GM12891 (cell line): ENCODE measurements at regions not wholly inside any gene's neighbourhood (a gene's known extent, or its start where the extent isn't known, plus 50 kb on each side); places are given as distances from the start of the nearest gene placed in this dataset.

Experiments
- DNase-seq: peaks from one replicate; pipeline ENCODE4 v3.0.0; 2011; ENCODE audit warnings: low spot score; ENCODE audit not compliant: insufficient read length
- FAIRE-seq: peaks from 2 replicates; lab custom pipeline; 2011; peaks lifted over from hg19 to GRCh38; lab: Jason Lieb, UNC
- PAX5 ChIP-seq: IDR thresholded peaks from 2 replicates; pipeline ENCODE4 v1.6.1; 2011; ENCODE audit warnings: low read length, moderate library complexity, mild to moderate bottlenecking; ENCODE audit not compliant: insufficient read depth, severe bottlenecking
- POLR2A ChIP-seq: IDR thresholded peaks from 2 replicates; pipeline ENCODE4 v1.6.1; 2011; ENCODE audit warnings: low read depth, low read length, control low read depth
- POLR2AphosphoS5 ChIP-seq: IDR thresholded peaks from 2 replicates; pipeline ENCODE4 v1.6.1; 2011; ENCODE audit warnings: low read depth, low read length, control low read depth
- POU2F2 ChIP-seq: IDR thresholded peaks from 2 replicates; pipeline ENCODE4 v1.6.1; 2011; ENCODE audit warnings: low read depth, mild to moderate bottlenecking, control low read depth, low read length, moderate library complexity
- SPI1 ChIP-seq: IDR thresholded peaks from 2 replicates; pipeline ENCODE4 v1.6.1; 2011; ENCODE audit warnings: low read depth, low read length, control low read depth
- TAF1 ChIP-seq: IDR thresholded peaks from 2 replicates; pipeline ENCODE4 v1.6.1; 2011; ENCODE audit warnings: low read depth, low read length, control low read depth

DNA sequence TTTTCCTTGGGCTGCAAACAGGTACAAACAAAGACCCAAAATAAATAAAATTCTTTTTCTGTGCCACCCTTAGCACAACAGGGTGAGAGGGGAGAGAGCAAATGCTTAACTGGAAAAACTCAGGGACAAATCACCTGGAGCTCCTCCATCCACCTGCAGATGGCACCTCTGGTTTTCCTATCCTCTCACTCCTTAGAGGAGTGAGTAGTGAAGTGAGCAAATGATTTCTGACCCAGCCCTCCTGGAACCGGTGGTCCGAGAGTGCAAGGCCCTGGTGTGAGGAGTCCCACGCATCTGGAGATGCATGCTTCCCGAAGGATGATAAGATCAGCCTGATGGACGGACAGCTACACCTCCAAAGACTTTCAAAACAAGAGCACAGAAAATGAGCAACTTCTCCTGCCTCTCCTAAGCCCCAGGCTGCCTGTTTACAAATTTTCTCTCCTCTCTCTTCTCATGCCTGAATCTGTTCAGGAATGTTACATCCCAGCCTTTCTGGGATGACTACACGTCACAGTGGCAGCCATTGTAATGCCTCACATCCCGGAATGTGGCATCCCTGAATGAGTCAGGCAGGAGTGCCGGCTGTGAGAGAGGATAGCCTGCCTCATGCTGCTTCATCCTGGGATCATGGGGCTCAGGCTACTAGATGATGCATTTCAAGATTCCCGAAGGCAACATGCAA is 86.4 kb downstream of the ADRB2 start:
- TF ChIP-seq POLR2AphosphoS5 (no peak), POLR2A (no peak), SPI1 (no peak), TAF1 (no peak), POU2F2 (no peak), PAX5 (no peak)
- DNase-seq, result no peak
- FAIRE-seq, result no peak

DNA sequence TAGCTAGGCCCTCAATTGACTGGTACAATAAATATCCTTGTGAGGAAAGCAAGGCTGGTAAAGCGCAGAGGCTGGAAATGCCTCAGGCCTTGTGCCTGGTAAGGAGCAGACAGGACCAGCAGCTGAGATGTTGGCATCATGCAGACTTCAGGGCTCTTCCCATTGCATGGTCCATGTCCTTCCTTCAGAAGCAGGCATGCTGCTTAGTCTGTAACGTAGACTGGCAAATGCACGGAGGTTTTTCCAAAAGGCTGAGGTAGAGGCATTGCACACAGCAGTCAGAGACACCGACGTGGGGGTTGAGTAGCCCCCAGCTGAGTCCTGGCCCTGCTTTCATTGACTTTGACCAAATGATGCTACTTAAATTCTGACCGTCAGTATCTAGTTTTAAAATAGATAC is 87.1 kb downstream of the ADRB2 start:
- no peak for DNase-seq
- no peak for FAIRE-seq
- TF ChIP-seq PAX5 (no peak), POLR2A (no peak), SPI1 (no peak), TAF1 (no peak), POLR2AphosphoS5 (no peak), POU2F2 (no peak)

DNA sequence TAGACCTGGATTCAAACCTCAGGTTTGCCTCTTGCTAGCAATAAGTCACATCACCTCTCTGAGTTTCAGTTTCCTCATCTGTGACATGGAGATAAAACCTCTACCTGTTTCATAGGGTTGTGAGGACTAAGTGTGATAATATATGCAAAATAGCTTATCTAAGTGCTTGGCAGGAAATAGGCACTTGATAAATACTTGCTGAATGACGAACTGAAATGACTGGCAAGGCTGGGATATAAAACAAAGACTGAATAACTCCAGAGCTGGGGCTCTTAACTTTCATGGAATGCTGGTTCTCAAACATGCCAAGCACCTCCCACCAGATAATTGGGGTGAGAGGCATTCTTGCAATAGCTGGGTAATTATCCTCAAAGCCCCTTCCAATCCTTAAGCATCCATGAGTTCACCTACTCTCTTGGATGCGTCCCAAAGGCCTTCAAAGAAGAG is 87.6 kb downstream of the ADRB2 start:
- no peak for FAIRE-seq
- no peak for DNase-seq
- no peak for TF ChIP-seq SPI1
- TF ChIP-seq PAX5, result no peak
- TF ChIP-seq POLR2AphosphoS5, result no peak
- TF ChIP-seq TAF1, result no peak
- no peak for TF ChIP-seq POLR2A
- TF ChIP-seq POU2F2, result no peak

DNA sequence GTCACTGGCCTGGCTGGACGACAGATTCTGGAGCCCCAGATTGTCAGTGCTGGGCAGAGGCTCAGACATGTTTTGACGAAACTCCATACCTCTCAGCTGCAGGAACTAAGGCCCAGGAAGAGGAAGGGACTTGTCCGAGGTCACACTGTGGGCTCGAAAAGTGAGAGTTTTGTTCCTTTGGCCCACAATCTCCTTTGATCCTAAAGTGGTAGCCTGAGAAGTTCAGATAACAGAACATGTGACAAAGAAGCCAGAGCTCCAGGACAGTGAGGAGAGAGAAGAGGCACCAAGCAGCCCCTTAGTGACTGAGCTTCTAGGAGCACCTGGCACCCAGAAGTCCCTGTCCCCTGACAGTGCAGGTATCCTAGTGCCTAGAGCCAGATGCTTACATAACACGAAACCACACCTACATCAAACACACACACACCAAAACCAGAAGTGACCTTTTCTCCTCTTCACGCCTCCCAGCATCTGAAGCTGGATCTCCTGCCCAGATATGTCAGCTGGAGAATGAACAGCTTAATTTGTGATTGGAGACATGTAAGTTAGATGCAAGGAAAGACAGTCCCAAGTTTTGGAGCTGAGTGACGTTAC is 88.9 kb downstream of the ADRB2 start:
- FAIRE-seq, result no peak
- no peak for TF ChIP-seq POU2F2
- no peak for TF ChIP-seq POLR2A
- TF ChIP-seq TAF1, result no peak
- no peak for TF ChIP-seq PAX5
- no peak for TF ChIP-seq POLR2AphosphoS5
- no peak for TF ChIP-seq SPI1

DNA sequence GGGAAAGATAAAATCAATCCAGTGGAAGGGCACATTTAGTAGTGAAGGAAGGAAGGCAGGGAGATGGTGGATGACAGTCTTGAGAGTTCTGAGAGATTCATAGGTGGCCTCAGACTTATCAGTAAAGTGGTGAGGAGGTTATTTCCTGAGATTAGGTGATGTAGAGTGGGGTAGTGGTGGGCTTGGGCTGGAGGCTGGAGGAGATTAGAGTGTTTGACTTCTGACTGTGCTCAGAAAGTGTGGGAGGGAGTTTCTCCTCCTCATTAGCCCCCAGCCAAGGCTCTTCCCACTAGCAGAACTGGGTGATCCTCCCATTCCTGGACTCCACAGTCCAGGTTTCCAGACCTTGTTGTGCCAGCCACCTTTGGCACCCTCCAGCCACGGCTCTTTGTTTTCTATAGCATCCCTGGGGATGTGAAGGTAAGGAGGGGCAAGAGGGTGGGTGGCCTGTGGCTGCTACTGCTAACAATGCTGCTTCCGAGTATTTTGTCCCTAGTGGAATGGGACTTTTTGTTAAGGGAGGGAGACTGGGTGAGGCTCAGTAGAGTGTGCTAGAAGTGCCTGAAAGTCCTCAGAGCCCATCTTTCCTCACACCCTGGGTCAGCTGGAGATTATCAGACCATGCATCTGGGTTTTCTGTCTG is 94.4 kb downstream of the ADRB2 start:
- TF ChIP-seq POU2F2 (no peak), TAF1 (no peak), SPI1 (no peak), PAX5 (no peak), POLR2AphosphoS5 (no peak), POLR2A (no peak)
- no peak for FAIRE-seq

More for the DNA sequence above, 88.9 kb downstream of the ADRB2 start:
- no peak for DNase-seq

DNA sequence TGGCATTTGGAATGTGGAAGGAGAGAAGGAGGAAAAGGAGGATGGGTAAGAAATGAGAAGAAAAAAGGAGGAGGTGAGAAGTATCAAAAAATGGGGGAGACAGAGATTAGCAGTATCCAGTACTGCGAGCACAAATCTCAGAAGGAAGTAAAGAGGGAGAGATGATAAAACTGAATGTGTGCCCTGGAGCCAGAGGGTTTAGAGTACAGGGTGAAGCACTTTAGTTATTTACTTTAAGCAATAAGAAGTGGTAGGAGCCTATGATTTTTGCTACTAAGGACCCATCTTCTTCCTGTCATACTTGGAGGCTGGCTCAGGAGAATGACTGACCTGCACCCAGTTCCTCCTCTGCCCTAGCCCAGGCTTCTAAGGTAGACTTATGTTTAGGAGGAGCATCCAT is 94.9 kb downstream of the ADRB2 start:
- FAIRE-seq (no peak), DNase-seq (no peak)
- no peak for TF ChIP-seq TAF1
- no peak for TF ChIP-seq SPI1
- TF ChIP-seq PAX5, result no peak
- TF ChIP-seq POLR2A, result no peak
- no peak for TF ChIP-seq POU2F2
- no peak for TF ChIP-seq POLR2AphosphoS5

More for the DNA sequence above, 94.4 kb downstream of the ADRB2 start:
- no peak for DNase-seq

DNA sequence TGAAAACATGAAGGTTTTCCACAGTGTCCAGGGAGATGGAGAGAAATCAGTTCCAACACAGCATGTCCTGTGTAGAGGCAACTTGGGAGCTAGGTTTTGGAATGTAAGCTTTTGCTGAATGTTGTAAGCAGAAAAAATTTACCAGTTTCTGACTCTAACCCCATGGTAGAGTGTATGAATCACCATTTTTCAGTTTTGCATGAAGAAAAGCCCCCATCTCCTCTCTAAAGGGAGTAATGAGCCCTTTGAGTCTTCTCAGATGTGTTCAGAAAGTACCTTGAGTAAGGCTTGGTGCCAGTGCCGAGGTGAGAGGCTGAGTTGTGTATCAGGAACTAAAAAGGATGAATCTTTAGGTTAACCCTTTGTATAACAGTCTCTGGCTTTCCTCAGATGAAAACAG is 96.2 kb downstream of the ADRB2 start:
- DNase-seq (no peak), FAIRE-seq (no peak)
- no peak for TF ChIP-seq SPI1
- TF ChIP-seq TAF1, result no peak

DNA sequence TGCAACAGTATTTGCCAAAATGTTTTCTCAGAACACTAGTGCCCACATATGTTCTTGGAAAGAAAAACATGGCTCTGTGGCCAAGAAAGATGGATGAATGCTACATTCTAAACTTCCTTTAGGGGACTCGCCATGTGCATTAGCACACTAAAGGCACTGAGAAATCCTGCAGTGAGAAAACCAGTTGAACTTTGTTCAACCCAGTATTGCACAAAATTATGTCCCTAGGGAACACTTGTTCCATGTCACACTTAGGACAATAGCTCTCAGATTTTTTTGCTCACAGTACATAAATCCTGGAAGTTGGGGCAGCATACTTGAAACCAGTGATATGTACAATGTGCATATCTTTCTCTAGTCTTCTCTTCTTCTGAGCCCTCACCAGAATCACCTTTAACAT is 96.6 kb downstream of the ADRB2 start:
- DNase-seq (no peak), FAIRE-seq (no peak)
- TF ChIP-seq PAX5, result no peak
- no peak for TF ChIP-seq POLR2AphosphoS5
- no peak for TF ChIP-seq POLR2A
- no peak for TF ChIP-seq POU2F2
- TF ChIP-seq SPI1, result no peak
- no peak for TF ChIP-seq TAF1

DNA sequence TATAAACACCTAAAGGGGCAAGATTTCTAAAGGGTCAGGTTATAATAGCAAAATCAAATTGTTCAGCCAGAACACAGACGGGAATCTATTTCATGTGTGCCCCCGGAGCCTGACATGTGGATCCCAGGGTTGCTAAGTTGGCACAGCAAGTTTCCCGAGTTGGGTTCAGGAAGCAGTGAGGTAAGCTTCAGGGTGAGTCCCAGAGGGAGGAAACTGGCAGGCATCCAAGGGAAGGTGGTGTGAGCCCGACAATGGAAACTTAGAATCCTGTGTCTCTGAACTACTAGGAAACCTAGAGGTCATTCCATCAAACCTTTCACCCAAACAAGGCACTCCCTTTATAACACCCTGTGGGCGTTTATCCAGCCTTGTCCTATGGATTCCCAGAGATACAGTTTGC is 98.4 kb downstream of the ADRB2 start:
- DNase-seq (no peak), FAIRE-seq (no peak)
- TF ChIP-seq POU2F2, result no peak
- no peak for TF ChIP-seq SPI1
- no peak for TF ChIP-seq POLR2AphosphoS5
- TF ChIP-seq TAF1, result no peak
- no peak for TF ChIP-seq PAX5
- TF ChIP-seq POLR2A, result no peak

DNA sequence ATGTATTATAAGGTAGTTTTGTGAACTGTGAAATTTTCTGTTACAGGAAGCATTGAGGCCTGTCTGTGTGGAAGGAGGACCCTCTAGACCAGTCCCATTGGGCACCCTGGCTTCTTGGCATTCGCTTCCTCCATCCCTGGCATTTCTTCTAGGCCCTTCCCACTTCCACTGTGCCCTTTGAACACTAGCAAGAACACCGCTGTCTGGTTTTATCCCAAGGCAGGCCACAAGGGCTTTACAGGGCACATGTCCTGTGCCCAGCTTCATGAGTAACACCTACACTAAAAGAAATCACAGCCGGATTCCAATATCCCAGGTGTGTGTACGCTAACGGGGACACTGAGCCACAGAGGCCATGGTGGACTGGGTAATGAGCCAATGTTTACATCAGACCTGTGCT is 99.8 kb downstream of the ADRB2 start:
- no peak for DNase-seq
- no peak for FAIRE-seq
- TF ChIP-seq PAX5 (no peak), TAF1 (no peak), POU2F2 (no peak)
